HepG2 (cell line): ENCODE measurements at regions not wholly inside any gene's neighbourhood (a gene's known extent, or its start where the extent isn't known, plus 50 kb on each side); places are given as distances from the start of the nearest gene placed in this dataset.

Source experiments
- ATAC-seq: fragments of 200-7000 bp; cut with Tn5 transposase; 3 replicates; pipeline ENCODE4 v1.9.1; 2020; ENCODE audit warnings: mild to moderate bottlenecking, moderate library complexity
- BruUV-seq: library from RNA; stranded (reverse); fragments of 400-500 nt; replicated peaks from 2 replicates; lab custom pipeline; 2021; lab: Mats Ljungman, UMichigan
- CTCF ChIA-PET: fragments of 300-600 bp; formaldehyde crosslinking; extraction: SDS; loops from one replicate; lab custom pipeline; 2021; ENCODE audit warnings: low total read pairs, inconsistent platforms, low intra/inter-chr PET ratio; lab: Yijun Ruan, JAX
- POLR2A ChIA-PET: fragments of 350-600 bp; sonication (Branson Sonifier 250); formaldehyde crosslinking; loops from one replicate; lab custom pipeline; 2020; ENCODE audit warnings: antibody characterized with exemption, inconsistent platforms; lab: Yijun Ruan, JAX
- DNase-seq: peaks from one replicate; pipeline ENCODE4 v3.0.0-alpha.2; 2015; ENCODE audit warnings: low spot score
- FAIRE-seq: peaks from 3 replicates; lab custom pipeline; 2011; peaks lifted over from hg19 to GRCh38; lab: Jason Lieb, UNC
- H2AFZ ChIP-seq: one replicate; pipeline ENCODE4 v1.6.1; 2011; ENCODE audit warnings: low read length, inconsistent platforms
- H3K27ac ChIP-seq: fragments of 300-600 bp; 3 replicates; pipeline ENCODE4 v1.8.0; 2011; ENCODE audit warnings: mixed run types, mild to moderate bottlenecking, mixed read lengths, low read length, inconsistent platforms; ENCODE audit not compliant: insufficient read depth; ENCODE audit errors: extremely low read length
- H3K27me3 ChIP-seq, 2 experiments: fragments of 200-600 bp in 1 of 2; 2 replicates in 1 of 2; 3 replicates in 1 of 2; pipeline versions ENCODE4 v1.6.0 to v1.8.0; 2011; ENCODE audit warnings: low read length in 2 of 2, mild to moderate bottlenecking in 2 of 2, moderate library complexity in 2 of 2, inconsistent platforms in 1 of 2; ENCODE audit not compliant: insufficient read depth in 2 of 2, control insufficient read depth in 1 of 2
- H3K36me3 ChIP-seq, 2 experiments: fragments of 200-600 bp in 1 of 2; replicated peaks in 1 of 2; 2 replicates in 1 of 2; 3 replicates in 1 of 2; pipeline versions ENCODE4 v1.5.1 to v1.8.0; 2011; ENCODE audit warnings: low read length in 2 of 2, inconsistent platforms in 1 of 2; ENCODE audit not compliant: insufficient read depth in 2 of 2, control insufficient read depth in 1 of 2
- H3K4me1 ChIP-seq: 2 replicates; pipeline ENCODE4 v1.5.1; 2012; ENCODE audit warnings: low read length, inconsistent platforms; ENCODE audit not compliant: insufficient read depth
- H3K4me2 ChIP-seq: 2 replicates; pipeline ENCODE4 v1.6.0; 2011; ENCODE audit warnings: low read depth, low read length, inconsistent platforms
- H3K4me3 ChIP-seq, 3 experiments: fragments of 200-600 bp in 1 of 3; sonication (generic), shearing (Covaris generic) in 1 of 3; replicated peaks in 1 of 3; 2 replicates each; pipeline ENCODE4 v1.5.1; 2011 to 2016; ENCODE audit warnings: low read length in 3 of 3, inconsistent platforms in 2 of 3, low read depth in 2 of 3, mild to moderate bottlenecking in 2 of 3, control low read depth in 1 of 3, mixed read lengths in 1 of 3; ENCODE audit not compliant: insufficient read depth in 1 of 3
- H3K79me2 ChIP-seq: one replicate; pipeline ENCODE4 v1.6.1; 2011; ENCODE audit warnings: low read length, inconsistent platforms; ENCODE audit not compliant: insufficient read depth
- H3K9ac ChIP-seq: 2 replicates; pipeline ENCODE4 v1.6.0; 2011; ENCODE audit warnings: mild to moderate bottlenecking, low read depth, low read length, inconsistent platforms; ENCODE audit not compliant: insufficient read depth
- H3K9me3 ChIP-seq: 2 replicates; pipeline ENCODE4 v1.5.1; 2012; ENCODE audit warnings: mild to moderate bottlenecking, low read length
- H4K20me1 ChIP-seq: 2 replicates; pipeline ENCODE4 v1.6.0; 2011; ENCODE audit warnings: inconsistent platforms, mild to moderate bottlenecking, low read length, moderate library complexity; ENCODE audit not compliant: insufficient read depth
- CBX2 ChIP-seq, 2 experiments: fragments of 200-600 bp in 1 of 2; sonication (generic); formaldehyde crosslinking in 1 of 2; IDR thresholded peaks; 2 replicates each; pipeline versions ENCODE4 v1.7.0 to v1.8.1; 2018 to 2022; ENCODE audit warnings: low read depth in 2 of 2, low read length in 1 of 2, mild to moderate bottlenecking in 1 of 2, missing genetic modification reagents in 1 of 2
- CEBPG ChIP-seq: IDR thresholded peaks from 2 replicates; pipeline ENCODE4 v1.6.1; 2016
- LRRFIP1 ChIP-seq: sonication (generic); formaldehyde crosslinking; conservative IDR thresholded peaks from 2 replicates; pipeline ENCODE4 v1.4.0; 2020; ENCODE audit warnings: missing genetic modification reagents
- ZFY ChIP-seq: sonication (generic); formaldehyde crosslinking; IDR thresholded peaks from 2 replicates; pipeline ENCODE4 v1.4.0; 2020; ENCODE audit warnings: missing genetic modification reagents
- ZNF570 ChIP-seq: sonication (generic); formaldehyde crosslinking; IDR thresholded peaks from 2 replicates; pipeline ENCODE4 v1.4.0; 2020; ENCODE audit warnings: mild to moderate bottlenecking, missing genetic modification reagents, borderline replicate concordance
- ZSCAN31 ChIP-seq: sonication (generic); formaldehyde crosslinking; IDR thresholded peaks from 2 replicates; pipeline ENCODE4 v1.5.0; 2020; ENCODE audit warnings: low read depth, mild to moderate bottlenecking, missing genetic modification reagents
- WGBS: methylation state at CpG from one replicate; pipeline ENCODE4 v1.1.6; 2017; ENCODE audit warnings: low lambda C conversion rate; 5-methylcytosine and 5-hydroxymethylcytosine counted together
- in situ Hi-C: cut with HindIII; loops from 2 replicates; pipeline ENCODE4 v1.10.0; 2017; ENCODE audit warnings: low pct_unique_long_range_greater_than_20kb; ENCODE audit not compliant: extremely low pct_ligation_motif_present
- intact Hi-C: fragments of 100-400 bp; cut with micrococcal nuclease; formaldehyde crosslinking; loops from one replicate; pipeline ENCODE4 v1.10.0; 2022; ENCODE audit not compliant: unreplicated experiment
- TF ChIP-seq, protein P1 (sequence below): sonication (generic); formaldehyde crosslinking; IDR thresholded peaks from 2 replicates; pipeline ENCODE4 v1.4.0; 2020; ENCODE audit warnings: mild to moderate bottlenecking, missing genetic modification reagents
- TF ChIP-seq, protein P2 (sequence below): sonication (generic); formaldehyde crosslinking; IDR thresholded peaks from 2 replicates; pipeline ENCODE4 v1.8.0; 2022; ENCODE audit warnings: mild to moderate bottlenecking, missing genetic modification reagents, moderate library complexity

- no peak for TF ChIP-seq LRRFIP1
Measured at GRCh38 chr7:21041252-21041651, 254.6 kb upstream of the SP8 start (continued).

- no peak for FAIRE-seq
- 47% methylated on average over 5 of the region's 5 CpGs for WGBS
- CTCF ChIA-PET: no interaction called here
Measured at GRCh38 chr7:21041666-21042065, 255.0 kb upstream of the SP8 start.

GRCh38 chr7:21044384-21044783 lies 257.7 kb upstream of the SP8 start:
- 20% methylated on average over 4 of the region's 4 CpGs for WGBS
- Histone ChIP-seq H3K4me3 (no peak overlapping the region), H2AFZ (no peak overlapping the region), H3K79me2 (no peaks in the 10 kb centered on the region), H3K4me1 (no peaks in the 10 kb centered on the region), H4K20me1 (no peaks in the 10 kb centered on the region), H3K9ac (no peak overlapping the region), H3K4me2 (no peak overlapping the region), H3K36me3 (no peaks in the 10 kb centered on the region), H3K27ac (no peak overlapping the region), H3K27me3 (no peaks in the 10 kb centered on the region), H3K9me3 (no peaks in the 10 kb centered on the region)
- CTCF ChIA-PET: no interaction called here
- in situ Hi-C loops (no loop called here), intact Hi-C loops (no loop called here)
- TF ChIP-seq, protein P1, sequence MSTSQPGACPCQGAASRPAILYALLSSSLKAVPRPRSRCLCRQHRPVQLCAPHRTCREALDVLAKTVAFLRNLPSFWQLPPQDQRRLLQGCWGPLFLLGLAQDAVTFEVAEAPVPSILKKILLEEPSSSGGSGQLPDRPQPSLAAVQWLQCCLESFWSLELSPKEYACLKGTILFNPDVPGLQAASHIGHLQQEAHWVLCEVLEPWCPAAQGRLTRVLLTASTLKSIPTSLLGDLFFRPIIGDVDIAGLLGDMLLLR (CRISPR knock-in tag): no peak
- TF ChIP-seq ZNF570 (CRISPR knock-in tag): no peak
- TF ChIP-seq, protein P2, sequence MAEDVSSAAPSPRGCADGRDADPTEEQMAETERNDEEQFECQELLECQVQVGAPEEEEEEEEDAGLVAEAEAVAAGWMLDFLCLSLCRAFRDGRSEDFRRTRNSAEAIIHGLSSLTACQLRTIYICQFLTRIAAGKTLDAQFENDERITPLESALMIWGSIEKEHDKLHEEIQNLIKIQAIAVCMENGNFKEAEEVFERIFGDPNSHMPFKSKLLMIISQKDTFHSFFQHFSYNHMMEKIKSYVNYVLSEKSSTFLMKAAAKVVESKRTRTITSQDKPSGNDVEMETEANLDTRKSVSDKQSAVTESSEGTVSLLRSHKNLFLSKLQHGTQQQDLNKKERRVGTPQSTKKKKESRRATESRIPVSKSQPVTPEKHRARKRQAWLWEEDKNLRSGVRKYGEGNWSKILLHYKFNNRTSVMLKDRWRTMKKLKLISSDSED (CRISPR knock-in tag): no peak
- TF ChIP-seq CBX2 (IDR thresholded peaks at IDR 0.05; ENCODE audit: low read depth, low read length): no peak
- no peak for TF ChIP-seq CBX2 (CRISPR knock-in tag; IDR thresholded peaks at IDR 0.05; ENCODE audit: low read depth)
- ATAC-seq (no peak), FAIRE-seq (no peak), DNase-seq (no peak)
- POLR2A ChIA-PET: no interaction called here
- no TSS peak for BruUV-seq

More at GRCh38 chr7:21041666-21042065, 255.0 kb upstream of the SP8 start:
- no peak overlapping the region for H3K27ac ChIP-seq
- H2AFZ ChIP-seq: no peak overlapping the region
- intact Hi-C loops: no loop called here
- no peak overlapping the region for H3K9ac ChIP-seq
- no peak overlapping the region for H3K4me3 ChIP-seq
- H3K27me3 ChIP-seq: no peaks in the 10 kb centered on the region
- no peaks in the 10 kb centered on the region for H4K20me1 ChIP-seq
- no peaks in the 10 kb centered on the region for H3K79me2 ChIP-seq
- H3K4me1 ChIP-seq: no peaks in the 10 kb centered on the region
- H3K36me3 ChIP-seq: no peaks in the 10 kb centered on the region
- POLR2A ChIA-PET: no interaction called here
- ATAC-seq: no peak
- BruUV-seq: no TSS peak
- no peak for TF ChIP-seq CEBPG (CRISPR knock-in tag)
- no peak for TF ChIP-seq ZFY (CRISPR knock-in tag)
- no peak for TF ChIP-seq ZSCAN31
- H3K9me3 ChIP-seq: no peaks in the 10 kb centered on the region
- no peak for DNase-seq
- no peak overlapping the region for H3K4me2 ChIP-seq
- in situ Hi-C loops: no loop called here
